ENCODE measurements at regions not wholly inside any gene's neighbourhood (a gene's known extent, or its start where the extent isn't known, plus 50 kb on each side); places are given as distances from the start of the nearest gene placed in this dataset.

DNA sequence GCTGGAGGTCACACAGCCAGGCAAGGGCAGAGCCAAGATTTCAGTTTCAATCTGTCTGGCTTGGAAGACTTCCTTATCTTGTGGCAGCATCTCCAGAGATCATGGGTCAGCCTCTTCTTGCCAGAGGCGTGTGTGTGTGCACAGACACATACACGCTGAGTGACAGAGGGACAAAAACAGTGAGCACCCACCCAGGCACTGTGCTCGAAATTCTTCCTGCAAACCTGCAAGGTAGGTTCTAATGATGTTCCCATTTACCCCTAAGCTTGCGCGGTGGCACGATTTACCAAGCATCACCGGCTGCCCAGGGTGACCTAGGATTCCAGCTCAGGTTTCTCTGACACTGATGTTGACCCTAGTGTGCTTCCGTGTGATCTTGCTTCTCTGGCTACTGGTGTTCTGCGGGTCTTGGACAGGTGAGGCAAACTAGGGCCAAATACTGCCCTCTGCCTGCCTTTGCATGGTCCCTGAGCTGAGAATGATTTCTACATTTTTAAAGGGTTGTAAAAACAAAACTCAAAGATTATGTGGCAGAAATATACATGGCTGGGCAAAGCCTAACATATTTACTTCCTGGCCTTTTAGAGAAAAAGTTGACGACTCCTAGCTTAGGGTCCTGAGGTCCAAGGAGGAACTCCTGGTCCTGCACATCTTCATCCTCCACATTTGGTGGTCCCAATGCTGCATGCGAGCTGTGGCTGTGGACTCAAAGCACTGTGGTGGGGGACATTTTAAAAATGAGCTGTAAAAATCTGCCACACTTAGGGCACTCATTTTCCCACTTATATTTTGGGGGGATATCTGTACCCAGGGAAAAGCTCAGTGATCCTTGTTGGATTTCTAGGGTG, 268.5 kb downstream of the RPS24 start:
- no peak for DNase-seq

DNA sequence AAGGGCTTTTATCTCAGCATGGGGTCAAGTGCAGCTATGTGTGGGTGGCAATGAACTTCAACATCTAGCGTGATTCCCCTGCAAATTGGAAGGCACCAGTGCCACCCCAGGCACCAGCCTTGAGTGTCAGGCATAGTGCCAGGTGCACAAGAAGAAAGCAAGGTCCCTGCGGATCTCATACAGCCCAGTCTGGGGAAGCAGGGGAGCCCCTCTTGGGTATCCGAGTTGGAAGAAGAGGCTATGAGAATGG, 269.0 kb downstream of the RPS24 start:
- no peak for DNase-seq

DNA sequence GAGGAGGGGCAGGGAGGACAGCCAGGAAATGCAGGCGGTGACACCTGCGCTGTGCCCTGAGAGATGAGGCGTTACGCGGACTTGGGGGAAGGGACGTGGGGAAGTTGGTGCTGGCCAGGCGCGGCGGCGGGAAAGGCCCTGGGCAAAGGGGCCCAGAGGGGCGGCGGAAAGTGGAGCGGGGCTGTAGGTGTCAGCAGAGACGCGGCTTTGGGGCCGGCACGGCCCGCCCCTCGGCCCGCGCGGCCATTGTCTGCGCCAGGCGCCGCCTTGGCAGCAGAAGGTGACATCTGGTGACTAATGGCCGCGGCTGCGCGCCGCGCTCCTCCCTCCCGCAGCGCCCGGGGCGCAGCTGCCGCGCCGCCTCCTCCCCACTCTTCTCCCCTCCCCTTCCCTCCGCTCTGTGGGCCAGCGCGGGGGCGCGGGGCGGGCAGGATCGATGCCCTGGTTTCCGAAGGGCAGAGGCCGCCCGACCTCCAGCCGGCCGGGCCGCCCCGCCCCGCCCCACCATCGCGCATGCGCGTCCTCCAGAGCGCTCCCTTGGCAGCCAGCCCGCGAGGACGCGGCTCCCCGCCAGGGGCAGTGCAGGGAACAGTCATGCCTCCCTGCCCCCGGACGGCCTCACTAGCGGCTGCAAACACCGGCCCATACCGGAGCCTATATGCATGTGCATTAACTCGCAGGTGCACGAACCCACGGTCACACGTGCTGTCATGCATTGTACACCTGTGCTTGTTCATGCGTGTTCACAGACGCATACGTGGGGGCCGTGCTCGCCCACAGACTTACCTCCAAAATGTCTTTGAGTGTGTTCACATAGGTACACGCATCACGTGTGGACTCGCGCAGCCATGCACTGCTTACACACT, 269.6 kb downstream of the RPS24 start:
- DNase-seq, result peak; percentile 95

DNA sequence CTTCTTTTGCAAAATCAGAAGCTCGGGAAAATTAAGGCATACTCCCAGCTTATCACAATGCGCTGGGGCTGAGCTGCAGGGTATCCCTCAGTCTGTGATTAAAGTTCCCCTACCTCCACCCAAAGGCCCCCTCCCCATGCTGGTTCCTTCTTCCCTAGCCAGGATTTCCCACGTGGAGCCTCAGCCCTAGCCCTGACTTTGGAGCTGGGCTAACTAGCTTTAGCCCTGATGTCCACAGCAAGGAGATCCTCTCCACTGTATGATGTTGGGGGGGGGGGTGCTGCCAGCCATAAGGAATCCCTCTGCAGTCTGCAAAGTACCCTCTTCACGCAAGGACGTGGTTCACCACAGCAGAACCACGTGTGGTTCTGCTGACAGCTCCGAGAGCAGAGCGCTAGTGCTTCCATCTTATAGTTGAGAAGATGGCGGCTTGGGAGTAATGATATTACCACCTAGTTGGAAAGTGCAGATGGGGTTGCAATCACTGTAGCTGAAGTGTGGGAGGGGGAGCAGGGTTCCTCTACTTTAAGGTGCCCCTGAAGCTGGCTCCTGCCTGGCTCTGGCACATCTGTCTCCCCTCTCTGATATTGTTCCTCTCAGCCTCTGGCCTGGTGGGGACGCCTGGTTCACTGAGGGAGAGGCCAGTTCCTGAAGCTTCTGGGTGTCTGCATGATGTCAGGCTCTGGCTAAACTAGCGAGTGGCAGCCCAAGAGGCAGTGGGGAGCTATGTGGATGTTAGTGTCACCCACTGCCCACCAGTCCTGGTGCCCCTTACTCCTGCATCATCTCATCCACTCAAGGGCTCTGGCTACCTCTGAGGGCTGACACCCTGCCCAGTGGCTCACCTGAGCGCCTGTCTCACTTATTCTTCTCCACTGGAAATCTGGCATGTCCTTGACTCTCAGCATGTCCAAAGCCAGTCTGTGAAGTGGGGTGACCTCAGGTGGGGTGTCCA, 270.7 kb downstream of the RPS24 start:
- DNase-seq, result no peak

DNA sequence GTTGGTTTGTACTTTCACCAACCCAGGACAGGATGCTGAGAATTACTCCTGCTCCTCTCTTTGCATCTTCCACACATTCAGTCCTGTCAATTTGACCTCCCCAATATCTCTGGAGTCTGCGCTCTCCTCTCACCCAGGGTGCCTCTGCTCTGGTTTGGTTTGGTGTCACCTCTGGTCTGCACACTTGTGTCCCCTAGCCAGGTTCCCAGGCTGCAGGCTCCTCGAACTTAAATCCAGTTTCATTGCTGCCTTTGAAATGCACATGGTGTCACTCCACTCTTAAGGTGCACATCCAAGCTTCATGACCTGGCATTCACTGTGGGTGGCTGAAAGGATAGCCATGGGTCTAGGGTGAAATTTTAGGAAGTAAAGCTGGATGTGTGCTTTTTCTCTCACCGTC, 271.6 kb downstream of the RPS24 start:
- DNase-seq, result no peak

DNA sequence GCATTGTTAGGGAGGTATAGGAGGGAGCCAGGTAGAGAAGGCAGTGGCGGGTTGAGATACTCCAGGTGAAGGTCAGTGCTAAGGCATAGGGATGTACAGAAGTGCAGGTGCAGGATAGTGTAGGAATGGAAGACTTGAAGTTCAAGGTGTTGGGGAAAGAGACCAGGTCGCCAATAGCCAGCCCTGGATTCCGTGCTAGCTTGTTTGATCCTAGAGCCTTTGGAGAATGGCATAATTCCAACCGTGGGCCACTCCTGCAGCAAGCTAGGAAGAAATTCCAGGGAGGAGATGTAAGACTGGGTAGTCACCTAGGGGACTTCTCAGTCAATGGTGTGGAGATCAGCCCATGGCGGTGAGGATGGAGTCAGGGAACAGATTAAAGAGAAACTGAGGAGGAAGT, 272.7 kb downstream of the RPS24 start:
- no peak for DNase-seq

DNA sequence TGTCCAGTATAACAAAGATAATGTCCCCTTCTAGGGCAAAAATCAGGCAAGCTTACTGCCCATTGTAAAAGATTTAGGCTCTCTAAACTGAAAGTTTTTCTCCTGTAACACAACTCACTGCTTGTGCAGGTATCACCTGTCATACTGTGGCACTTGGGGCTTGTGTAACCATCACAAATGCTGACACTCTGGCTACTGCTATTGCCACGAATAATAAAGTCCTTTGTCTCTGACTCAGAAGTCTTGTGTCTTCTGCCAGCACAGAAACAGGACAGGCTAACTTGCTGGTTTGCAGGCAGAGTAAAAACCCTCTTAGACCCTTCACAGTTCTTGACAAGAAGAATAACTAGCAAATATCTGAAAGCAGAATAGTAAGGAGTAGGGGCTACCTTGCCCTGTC, 273.9 kb downstream of the RPS24 start:
- peak; percentile 16 for DNase-seq

DNA sequence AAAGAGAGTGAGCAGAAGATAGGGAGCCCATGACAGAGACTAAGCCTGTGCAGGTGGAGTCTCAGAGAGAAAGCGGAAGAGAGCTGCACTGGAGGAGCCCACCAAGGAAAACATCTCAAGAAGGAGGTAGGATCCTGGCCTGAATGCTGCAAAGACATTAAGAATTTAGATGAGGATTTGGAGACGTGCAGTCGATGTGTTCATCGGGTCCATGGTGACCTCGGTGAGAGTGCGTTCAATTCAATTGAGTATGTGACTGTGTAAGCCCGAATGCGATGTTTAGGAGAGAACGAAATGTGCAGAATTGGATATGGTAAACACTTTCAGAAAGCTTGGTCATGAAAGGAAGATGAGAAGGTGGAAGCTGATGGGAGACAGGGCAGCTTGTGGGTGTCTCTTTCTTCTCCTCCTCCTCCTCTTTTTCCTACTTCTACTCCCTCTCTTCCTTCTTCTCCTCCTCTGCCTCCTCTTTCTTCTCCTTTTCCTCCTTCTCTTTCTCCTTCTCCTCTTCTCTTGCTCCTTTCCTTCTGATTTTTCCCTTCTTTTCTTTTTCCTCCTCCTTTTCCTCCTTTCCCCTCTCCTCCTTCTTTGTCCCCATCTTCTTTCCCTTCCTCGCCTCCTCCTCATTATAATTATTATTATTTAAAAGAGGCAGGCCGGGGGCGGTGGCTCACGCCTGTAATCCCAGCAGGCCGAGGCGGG, 276.0 kb downstream of the RPS24 start:
- DNase-seq, result no peak

DNA sequence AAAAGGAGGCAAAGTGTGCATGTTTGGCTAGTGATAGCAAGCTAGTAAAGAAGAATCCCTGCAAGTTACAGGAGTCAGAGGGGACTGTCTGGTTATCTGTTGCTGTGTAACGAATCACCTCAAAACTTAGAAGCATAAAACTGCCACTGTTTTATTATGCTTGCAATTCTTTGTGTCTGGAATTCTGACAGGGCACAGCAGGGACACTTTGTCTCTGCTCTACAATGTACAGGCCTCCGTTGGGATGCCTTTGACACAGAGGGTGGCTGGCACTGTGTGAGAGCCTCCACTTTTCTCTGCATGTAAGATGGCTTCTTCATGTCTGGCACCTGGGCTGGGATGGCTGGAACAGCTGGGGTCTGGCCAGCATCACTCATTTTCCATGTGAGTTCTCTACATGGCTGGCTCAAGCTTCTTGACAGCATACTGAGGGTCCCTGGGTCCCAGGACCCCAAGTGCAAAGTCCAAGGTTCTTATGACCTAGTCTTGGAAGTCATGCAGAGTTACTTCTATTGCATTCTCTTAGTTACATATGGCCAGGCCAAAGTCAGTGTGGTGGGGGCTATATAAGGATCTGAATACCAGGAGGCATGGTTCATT, 276.9 kb downstream of the RPS24 start:
- DNase-seq, result no peak

DNA sequence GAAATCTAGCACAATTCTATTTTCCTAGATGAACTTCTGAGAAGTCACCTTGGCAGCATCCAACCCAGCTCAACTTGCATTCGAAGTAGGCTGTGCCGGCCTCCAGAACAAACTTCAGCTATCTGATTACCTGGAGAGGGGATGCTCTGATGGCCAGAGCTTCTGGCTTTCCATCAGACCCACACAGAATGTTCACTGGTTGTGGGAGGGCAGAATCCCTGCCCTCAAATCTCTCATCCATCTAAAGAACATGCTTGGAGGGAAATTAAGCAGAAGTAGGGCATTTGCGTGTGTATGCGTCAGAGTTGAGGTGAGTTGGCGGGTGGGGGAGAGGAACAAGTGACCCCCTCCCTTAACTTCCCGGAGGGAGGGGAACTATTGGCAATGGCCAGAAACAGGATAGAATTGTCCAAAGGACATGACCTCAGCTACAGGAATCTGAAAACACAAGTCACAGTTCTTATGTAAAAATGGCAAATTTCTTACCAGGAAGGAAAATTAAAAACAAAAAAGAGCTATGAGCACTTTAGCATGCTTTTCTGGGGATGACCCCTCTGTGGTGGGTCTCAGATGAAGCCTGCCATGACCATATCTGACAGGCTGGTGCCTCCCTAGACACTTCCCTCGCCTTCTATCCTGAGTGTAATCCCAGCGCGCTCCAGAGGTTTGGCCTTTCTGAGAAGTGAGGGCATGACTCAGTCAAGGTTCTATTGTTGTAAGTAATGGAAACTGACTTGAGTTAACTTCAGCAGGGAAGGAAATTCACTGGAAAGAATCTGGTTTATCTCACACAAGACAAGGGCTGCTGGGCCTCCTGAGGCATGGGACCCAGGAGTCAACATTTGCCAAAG, 278.8 kb downstream of the RPS24 start:
- no peak for DNase-seq

DNA sequence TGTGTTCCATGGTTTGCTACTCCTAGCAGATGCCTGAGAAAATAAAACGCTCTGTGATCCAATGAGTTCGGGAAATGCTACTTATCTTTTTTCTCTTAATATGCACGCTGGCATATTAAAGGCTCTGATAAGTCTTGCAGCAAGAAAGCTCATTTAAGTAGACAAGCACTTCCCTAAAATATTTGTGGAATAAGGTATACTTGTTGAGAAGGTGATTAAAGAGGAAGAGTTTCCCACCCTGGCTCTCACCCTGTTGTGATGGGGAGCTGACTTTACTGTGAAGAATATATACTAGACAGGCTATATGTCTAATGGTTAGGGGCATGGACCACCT, 279.4 kb downstream of the RPS24 start:
- DNase-seq, result no peak

DNA sequence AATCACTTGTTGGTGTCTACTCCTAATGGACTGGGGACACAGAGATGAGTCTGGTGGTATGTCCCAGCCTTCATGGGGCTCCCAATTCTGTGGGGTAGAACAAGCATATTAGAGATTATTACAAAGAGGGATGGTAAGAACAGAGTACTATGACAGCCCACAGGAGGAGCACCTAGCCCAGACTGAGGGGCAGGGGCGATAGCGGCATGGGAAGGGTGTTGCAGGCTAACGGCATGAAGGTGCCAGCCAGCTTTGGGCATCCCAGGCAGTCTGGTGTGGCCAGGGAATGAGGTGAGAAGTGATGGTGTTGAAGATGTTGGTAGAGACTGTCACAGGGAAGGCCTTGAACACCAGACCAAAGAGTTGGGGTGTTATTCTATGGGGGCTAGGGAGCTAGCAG, 280.0 kb downstream of the RPS24 start:
- no peak for DNase-seq

DNA sequence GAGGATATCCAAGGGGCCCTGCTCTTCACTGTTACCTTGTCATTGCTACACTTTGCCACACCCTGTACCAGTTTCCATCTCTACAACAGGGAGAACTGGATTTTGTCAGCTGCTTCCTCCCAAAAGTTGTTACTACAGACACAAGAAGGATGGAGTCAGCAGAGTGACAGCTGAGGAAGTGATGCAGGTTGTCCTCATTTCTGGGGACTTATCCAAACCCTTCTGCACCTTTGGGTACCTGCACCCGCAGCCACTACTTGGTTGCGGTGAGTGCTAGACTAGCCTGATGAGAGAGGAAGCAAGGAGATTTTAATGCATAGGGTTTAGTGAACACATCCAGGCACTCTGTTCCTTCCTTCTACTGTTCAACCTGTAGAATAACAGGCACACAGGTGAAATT, 281.0 kb downstream of the RPS24 start:
- no peak for DNase-seq

DNA sequence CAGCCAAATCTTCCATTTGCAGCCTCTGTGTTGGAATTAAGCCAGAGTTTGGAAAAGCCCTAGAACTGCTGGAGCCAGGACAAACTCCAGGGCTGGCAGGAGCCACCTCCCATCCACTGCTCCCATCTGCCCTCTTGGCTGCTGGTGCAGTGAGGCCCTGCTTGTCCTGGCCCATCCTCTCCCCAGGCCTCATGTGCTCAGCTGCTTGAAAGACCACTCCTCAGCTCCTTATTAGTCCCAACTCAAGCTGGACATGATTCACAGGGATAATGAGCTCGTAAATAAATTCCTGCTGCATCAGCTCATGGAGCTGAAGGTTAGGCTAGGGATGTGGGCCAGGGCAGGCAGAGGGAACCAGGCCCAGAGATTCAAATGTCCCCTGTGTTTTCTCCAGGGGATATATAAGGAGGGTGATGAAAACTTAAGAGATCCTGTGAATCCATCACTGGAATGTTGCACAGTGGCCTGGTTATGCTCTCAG, 282.8 kb downstream of the RPS24 start:
- DNase-seq, result no peak

DNA sequence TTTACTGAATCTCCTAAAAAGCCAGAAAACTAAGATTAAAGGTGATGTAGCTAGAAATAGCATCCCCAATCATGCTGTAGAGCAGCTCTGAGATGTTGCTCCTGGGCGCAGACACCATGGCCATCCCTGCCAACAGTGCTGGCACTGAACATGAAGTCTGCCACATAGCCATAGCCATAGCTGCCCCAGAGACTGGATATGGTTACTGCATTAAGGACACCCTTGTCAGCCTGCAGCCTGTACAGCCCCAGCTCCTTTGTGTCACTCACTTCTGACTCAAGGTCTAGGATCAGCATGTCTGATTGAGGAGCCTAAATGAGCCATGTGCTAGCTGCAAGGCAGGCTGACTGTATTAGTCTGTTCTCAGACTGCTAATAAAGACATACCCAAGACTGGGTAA, 284.6 kb downstream of the RPS24 start:
- DNase-seq, result no peak

DNA sequence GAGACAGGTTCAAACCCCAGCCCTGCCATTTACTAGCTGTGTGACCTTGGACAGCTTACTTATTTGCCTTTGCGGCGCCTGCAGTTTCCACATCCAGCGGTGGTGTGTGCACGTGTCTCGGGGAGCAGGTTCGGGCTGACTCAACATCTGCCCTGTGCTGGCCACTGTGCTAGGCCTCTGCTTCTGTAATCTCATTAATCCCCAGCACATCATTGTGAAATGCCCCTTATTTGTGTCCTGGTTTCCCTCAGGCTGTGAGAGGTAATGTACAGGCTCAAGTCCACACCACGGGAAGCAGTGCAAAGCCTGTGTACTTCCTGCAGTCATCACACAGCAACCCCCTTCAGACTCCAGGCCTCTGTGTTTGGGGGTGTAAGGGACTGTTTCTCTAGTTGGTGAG, 285.7 kb downstream of the RPS24 start:
- DNase-seq, result no peak

DNA sequence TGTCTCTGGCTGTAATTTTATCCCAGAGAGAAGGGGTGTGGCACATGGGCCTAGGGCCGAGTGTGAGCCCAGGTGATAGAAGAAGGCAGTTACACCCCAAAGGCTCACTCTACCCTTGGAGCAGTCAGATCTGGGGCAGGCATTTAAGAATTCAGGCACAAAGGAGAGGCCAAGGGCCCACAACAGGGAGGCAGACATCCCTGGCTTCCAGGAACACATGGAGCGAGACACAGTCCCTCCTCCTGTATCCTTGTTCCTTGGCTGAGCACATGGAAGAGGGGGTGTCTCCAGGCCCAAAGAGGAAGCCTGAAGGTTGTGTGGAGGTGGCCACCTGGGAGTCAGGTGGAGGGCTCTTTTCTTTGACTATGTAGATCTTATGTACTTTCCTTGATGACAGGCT, 286.2 kb downstream of the RPS24 start:
- no peak for DNase-seq

DNA sequence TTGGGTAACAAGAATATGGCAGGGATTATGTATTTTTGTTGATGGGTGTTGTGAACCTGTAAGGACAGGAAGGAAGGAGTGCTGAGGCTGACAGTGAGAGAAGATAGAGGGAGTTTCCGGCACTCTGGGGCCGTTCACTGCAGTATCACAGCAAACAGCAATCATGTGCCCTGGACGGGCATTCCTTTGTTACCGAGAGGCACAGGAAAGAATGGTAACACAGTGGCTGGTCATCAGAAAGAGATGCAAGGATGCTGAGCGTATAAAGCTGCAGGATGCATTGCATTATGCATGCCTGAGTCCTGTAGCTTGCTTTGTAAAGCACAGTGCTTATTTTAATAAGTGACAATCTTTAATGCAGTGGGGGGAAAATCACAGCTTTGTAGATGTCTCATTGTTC, 286.8 kb downstream of the RPS24 start:
- DNase-seq, result no peak

DNA sequence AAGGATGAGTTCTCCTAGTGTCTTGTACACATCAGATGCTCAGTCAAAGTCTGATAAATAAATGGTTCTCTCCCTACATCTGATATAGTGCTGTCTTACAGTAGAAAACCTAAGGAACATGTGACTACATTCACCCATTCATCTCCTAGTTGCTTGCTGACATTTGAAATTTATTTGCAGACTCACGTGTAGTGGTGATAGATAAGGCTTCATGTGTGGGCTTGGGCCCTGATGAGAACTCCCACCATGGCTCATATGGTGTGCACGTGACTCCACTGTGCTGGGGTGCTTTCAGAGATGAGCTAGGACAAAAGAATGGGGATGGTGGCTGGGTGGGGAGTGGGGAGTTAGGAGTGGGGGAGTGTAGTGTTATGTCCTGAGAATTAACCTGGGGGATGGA, 287.3 kb downstream of the RPS24 start:
- DNase-seq, result no peak

DNA sequence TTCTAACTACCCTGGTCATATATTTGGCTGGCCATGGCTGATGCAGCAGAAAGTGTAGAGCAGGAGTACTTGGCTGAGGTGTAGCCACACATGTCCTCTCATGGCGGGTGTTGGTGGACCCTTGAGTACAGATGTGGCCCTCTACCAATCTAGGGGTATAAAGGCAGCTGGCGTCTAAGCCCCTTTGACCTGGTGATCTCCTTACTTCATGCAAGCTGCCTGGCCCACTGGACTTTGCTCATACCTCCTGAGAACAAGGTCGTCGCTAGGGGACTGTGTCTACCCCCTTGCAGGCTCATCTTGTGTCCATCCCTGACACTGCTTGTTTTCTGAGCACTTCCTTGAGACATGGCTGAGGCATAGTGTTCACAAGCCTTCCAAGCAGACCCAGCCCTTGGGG, 287.8 kb downstream of the RPS24 start:
- DNase-seq, result no peak

DNA sequence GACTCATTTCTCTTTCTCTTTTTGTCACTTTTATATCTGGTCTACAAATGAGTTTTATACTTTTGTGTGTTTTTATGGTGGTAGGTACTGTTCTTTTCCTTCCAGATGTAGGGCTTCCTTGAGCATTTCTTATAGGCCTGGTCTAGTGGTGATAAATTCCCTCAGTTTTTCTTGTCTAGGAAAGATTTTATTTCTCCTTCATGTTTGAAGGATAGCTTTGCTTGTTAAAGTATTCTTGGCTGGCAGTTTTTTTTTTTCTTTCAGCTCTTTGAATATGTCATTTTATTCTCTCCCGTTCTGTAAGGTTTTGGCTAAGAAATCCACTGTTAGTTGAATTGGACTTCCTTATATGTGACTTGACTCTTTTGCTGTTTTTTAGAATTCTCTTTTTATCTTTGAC, 292.7 kb downstream of the RPS24 start:
- DNase-seq, result no peak
